Smooth muscle cell (in vitro differentiated cells): ENCODE measurements at regions not wholly inside any gene's neighbourhood (a gene's known extent, or its start where the extent isn't known, plus 50 kb on each side); places are given as distances from the start of the nearest gene placed in this dataset.

Source experiments
- DNase-seq: peaks from one replicate; lab custom pipeline; 2025; ENCODE audit not compliant: unreplicated experiment; lab: John Stamatoyannopoulos, UW
- H2AFZ ChIP-seq: fragments of 200-600 bp; sonication (generic); 2 replicates; pipeline ENCODE4 v1.6.0; 2016; ENCODE audit warnings: antibody characterized with exemption, low read depth, mild to moderate bottlenecking
- H3F3A ChIP-seq: fragments of 200-600 bp; sonication (generic); 2 replicates; pipeline ENCODE4 v1.6.0; 2017; ENCODE audit warnings: antibody characterized with exemption, low read depth
- H3K27ac ChIP-seq: fragments of 200-600 bp; sonication (generic); 2 replicates; pipeline ENCODE4 v1.5.1; 2016; ENCODE audit warnings: low read depth, mild to moderate bottlenecking
- H3K27me3 ChIP-seq: fragments of 200-600 bp; sonication (generic); 2 replicates; pipeline ENCODE4 v1.6.1; 2016; ENCODE audit warnings: low read depth, mild to moderate bottlenecking
- H3K36me3 ChIP-seq: fragments of 200-600 bp; sonication (generic); 2 replicates; pipeline ENCODE4 v1.5.1; 2016; ENCODE audit warnings: low read depth
- H3K4me1 ChIP-seq: fragments of 200-600 bp; sonication (generic); 2 replicates; pipeline ENCODE4 v1.5.1; 2016; ENCODE audit warnings: low read depth
- H3K4me2 ChIP-seq: fragments of 200-600 bp; sonication (generic); 2 replicates; pipeline ENCODE4 v1.6.0; 2016; ENCODE audit warnings: mild to moderate bottlenecking
- H3K4me3 ChIP-seq: fragments of 200-600 bp; sonication (generic); 2 replicates; pipeline ENCODE4 v1.5.1; 2016; ENCODE audit warnings: mild to moderate bottlenecking
- H3K79me2 ChIP-seq: fragments of 200-600 bp; sonication (generic); 2 replicates; pipeline ENCODE4 v1.6.0; 2016; ENCODE audit warnings: low read depth, mild to moderate bottlenecking
- H3K9ac ChIP-seq: fragments of 200-600 bp; sonication (generic); 2 replicates; pipeline ENCODE4 v1.6.0; 2016; ENCODE audit warnings: low read depth
- H3K9me3 ChIP-seq: fragments of 200-600 bp; sonication (generic); replicated peaks from 2 replicates; pipeline ENCODE4 v1.5.1; 2016; ENCODE audit warnings: low read depth
- H4K20me1 ChIP-seq: fragments of 200-600 bp; sonication (generic); 2 replicates; pipeline ENCODE4 v1.6.0; 2016; ENCODE audit warnings: low read depth
- CTCF ChIP-seq: fragments of 200-600 bp; sonication (generic); IDR thresholded peaks from 2 replicates; pipeline ENCODE4 v1.5.1; 2017; ENCODE audit warnings: borderline replicate concordance, mild to moderate bottlenecking, antibody characterized with exemption; ENCODE audit not compliant: insufficient read depth, poor library complexity, severe bottlenecking
- WGBS: methylation state at CpG from one replicate; pipeline ENCODE4 v1.1.7; 2016; ENCODE audit warnings: low lambda C conversion rate; 5-methylcytosine and 5-hydroxymethylcytosine counted together

DNA sequence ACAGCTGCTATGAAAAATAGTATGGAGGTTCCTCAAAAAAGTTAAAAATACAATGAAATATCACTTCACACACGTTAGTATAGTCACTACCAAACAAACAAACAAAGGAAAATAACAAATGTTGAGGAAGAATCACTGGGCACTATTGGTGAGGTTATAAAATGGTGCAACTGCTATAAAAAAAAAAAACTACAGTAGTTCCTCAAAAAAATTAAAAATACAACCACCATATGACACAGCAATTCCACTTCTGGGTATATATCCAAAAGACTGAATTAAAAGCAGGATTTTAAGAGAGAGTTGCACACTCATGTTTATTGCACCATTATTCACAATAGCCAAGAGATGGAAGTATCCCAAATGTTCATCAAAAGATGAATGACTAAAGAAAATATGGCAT is 80.9 kb upstream of the POU3F3 start:
- WGBS: 48% methylated on average over 1 of the region's 1 CpG
- H3K36me3 ChIP-seq: no peaks in the 10 kb centered on the region
- TF ChIP-seq CTCF: no peak
- H3F3A ChIP-seq: no peaks in the 10 kb centered on the region
- no peak overlapping the region for H2AFZ ChIP-seq
- H3K4me1 ChIP-seq: no peaks in the 10 kb centered on the region
- H3K79me2 ChIP-seq: no peaks in the 10 kb centered on the region
- no peaks in the 10 kb centered on the region for H4K20me1 ChIP-seq
- H3K9ac ChIP-seq: no peak overlapping the region
- H3K9me3 ChIP-seq: no peaks in the 10 kb centered on the region
- no peaks in the 10 kb centered on the region for H3K27me3 ChIP-seq
- no peak overlapping the region for H3K27ac ChIP-seq
- no peak for DNase-seq
- H3K4me2 ChIP-seq: no peak overlapping the region
- no peak overlapping the region for H3K4me3 ChIP-seq

GRCh38 chr2:104774631-104775030 is 79.3 kb upstream of the POU3F3 start:
- no peak overlapping the region for H3K27ac ChIP-seq
- WGBS: 52% methylated on average over 3 of the region's 3 CpGs

GRCh38 chr2:104777721-104778120 is 76.2 kb upstream of the POU3F3 start:
- Histone ChIP-seq H3K27ac (no peak overlapping the region), H3K4me3 (no peak overlapping the region), H3K9ac (no peak overlapping the region), H3K9me3 (no peaks in the 10 kb centered on the region), H3K36me3 (no peaks in the 10 kb centered on the region), H2AFZ (no peak overlapping the region), H3K27me3 (no peaks in the 10 kb centered on the region), H4K20me1 (no peaks in the 10 kb centered on the region), H3K4me2 (no peak overlapping the region), H3K4me1 (no peaks in the 10 kb centered on the region), H3F3A (no peaks in the 10 kb centered on the region), H3K79me2 (no peaks in the 10 kb centered on the region)
- TF ChIP-seq CTCF: no peak
- DNase-seq: no peak
- WGBS: 81% methylated on average over 2 of the region's 2 CpGs

More at GRCh38 chr2:104774631-104775030, 79.3 kb upstream of the POU3F3 start:
- Histone ChIP-seq H2AFZ (no peak overlapping the region), H3F3A (no peaks in the 10 kb centered on the region), H3K4me2 (no peak overlapping the region), H3K4me3 (no peak overlapping the region), H3K9me3 (no peaks in the 10 kb centered on the region), H3K27me3 (no peaks in the 10 kb centered on the region), H3K79me2 (no peaks in the 10 kb centered on the region), H3K9ac (no peak overlapping the region), H3K4me1 (no peaks in the 10 kb centered on the region), H3K36me3 (no peaks in the 10 kb centered on the region), H4K20me1 (no peaks in the 10 kb centered on the region)
- TF ChIP-seq CTCF: no peak
- DNase-seq: no peak

- Histone ChIP-seq H3K4me2 (no peak overlapping the region), H4K20me1 (no peaks in the 10 kb centered on the region), H3K9ac (no peak overlapping the region), H3K79me2 (no peaks in the 10 kb centered on the region), H3K9me3 (no peaks in the 10 kb centered on the region), H3K27ac (no peak overlapping the region), H2AFZ (no peak overlapping the region), H3K27me3 (no peaks in the 10 kb centered on the region), H3K4me1 (no peaks in the 10 kb centered on the region), H3K4me3 (no peak overlapping the region), H3K36me3 (no peaks in the 10 kb centered on the region), H3F3A (no peaks in the 10 kb centered on the region)
- DNase-seq: no peak
- TF ChIP-seq CTCF: no peak
Measured at GRCh38 chr2:104781151-104781550, 72.8 kb upstream of the POU3F3 start.
